GM19395 (cell line): ENCODE measurements at regions not wholly inside any gene's neighbourhood (a gene's known extent, or its start where the extent isn't known, plus 50 kb on each side); places are given as distances from the start of the nearest gene placed in this dataset.

ENCODE experiments used
- ATAC-seq: cut with Tn5 transposase; IDR thresholded peaks from one replicate; pipeline ENCODE4 v1.9.1; 2021; ENCODE audit warnings: mild to moderate bottlenecking, moderate library complexity; ENCODE audit not compliant: unreplicated experiment

DNA sequence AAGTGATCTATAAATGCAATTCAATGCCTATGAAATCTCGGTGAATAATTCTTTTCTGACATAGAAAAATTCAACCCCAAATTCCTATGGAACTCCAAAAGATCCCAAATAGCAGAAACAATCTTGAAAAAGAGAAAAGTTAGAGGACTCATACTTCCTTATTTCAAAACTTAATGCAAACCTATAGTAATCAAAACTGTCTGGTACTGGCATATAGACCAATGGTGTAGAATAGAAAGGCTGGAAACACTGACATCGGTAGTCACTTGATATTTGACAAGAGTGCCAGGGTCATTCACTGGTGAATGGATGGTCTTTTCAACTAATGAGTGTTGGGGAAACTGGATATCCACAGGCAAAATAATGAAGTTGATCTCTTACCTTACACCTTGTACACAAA, 637.1 kb upstream of the PCDH9 start:
- no peak for ATAC-seq

DNA sequence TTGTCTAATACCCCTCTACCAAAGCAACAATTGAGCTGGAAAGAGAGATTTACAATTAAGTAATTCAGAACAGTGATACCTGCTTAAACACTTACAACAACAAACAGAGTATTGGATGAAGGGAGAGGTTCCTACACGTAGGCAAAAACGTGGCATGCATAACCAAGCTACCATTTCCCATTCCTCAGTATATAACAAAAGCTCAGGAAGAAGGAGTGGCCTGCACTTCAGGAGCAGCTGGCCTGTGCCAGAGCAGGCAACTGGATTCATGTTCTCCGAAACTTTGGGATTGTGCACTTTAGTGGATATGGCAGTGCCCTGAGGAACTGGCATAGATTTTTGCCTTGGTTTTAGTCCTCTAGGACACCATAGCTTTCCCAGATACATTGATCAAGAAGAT, 630.2 kb upstream of the PCDH9 start:
- ATAC-seq, result no peak

DNA sequence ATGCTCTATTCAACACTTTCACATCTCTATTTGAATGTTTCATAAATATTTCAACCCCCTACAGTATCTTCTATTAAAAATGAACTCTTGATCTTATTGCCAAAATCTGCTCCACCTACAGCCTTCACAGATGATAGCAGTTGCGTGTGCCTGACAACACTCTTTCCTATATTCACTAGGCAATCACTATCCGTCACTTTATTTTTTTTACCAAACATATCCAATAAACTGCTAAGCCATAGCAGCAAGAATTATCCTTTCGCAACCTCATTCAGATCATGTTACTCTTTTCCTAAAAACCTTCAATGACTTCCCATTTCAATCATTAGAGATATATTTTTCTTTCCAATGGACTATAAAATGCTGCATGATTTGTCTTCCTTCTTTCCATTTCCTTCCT, 629.8 kb upstream of the PCDH9 start:
- ATAC-seq, result no peak

DNA sequence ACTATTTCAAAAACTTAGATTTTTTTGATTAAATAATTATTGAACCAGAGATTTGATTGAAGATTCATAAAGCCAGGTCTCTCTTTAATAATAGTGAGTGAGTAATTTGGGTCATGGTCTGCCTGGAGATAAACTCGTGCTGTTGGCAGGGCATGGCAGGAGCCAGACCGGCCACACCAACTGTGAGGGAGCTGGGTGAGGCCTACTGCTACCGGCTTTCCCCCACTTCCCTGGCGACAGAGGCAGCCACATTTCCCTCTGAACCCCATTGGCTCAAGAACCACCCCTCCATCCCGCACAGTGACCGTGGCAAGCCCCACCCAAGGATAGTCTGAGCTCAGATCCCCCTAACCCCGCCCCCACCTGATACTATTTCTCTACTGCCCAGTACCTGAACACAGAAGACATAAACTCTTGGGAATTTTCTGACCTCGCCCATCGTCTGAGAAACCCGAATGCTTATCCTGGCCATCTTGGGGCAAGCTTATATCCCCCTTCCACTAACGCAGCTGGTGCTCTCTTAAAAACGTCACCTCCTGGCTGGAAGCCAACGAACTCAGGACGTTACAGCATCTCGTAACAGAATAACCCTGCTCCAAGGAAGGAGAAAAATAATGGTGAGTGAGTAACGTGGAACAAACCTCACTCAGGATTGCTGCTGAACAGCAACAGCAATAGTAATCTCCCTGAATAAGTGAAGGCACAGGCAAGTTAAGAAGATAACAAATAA, 627.6 kb upstream of the PCDH9 start:
- no peak for ATAC-seq

DNA sequence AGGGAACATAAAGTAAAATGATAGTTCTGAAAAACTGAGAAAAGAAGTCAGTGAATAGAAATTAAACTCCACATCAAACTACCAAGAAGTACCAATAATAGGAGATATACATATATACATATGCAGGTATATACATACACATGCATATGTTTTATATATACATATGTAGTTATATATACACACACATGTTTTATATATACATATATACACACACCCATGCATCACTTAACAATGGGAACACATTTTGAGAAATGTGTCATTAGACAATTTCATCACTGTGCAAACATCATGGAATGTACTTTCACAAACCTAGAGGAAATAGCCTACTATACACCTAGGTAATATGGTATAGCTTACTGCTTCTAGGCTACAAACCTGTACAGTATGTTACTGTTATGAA, 626.8 kb upstream of the PCDH9 start:
- no peak for ATAC-seq

DNA sequence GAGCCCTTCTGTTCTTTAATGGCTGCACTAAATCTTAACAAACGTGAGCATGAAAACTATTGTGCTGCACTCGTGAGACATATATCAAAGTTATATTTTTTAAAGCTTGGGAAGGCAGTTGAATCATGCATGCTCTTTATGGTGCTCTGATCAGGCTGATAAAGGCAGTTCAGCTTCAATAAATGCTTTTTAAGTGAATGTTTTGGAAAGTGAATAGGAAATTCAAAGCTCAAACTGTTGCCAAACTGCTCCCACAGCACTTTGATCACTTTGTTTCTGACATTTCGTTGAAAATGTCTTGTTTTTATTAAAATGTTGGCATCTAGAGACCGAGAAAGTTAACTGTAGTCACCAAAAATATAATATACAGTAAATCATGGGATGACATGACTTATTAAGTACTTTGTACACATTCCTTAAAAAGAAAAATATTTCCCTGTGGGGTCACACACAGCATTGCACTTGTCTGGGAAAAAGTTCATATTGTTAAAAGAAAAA, 625.7 kb upstream of the PCDH9 start:
- no peak for ATAC-seq

DNA sequence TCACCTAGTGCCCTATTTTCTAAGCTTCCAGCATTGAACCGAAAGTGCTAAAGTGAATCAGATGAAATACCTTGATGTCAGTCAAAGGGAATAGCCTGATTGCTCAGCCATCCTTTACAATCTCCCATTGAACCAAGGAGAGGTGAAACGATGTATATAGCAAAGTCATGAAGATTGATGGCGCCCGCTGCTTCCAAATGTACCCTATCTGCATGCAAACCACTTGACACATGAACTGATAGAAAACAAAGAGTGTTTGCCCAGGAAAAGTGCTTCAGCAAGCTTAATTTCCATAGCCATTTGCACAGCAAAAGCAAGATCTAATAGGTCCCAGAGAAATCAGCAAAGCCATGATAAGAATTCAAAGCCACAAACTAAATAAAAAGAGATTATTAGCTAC, 624.9 kb upstream of the PCDH9 start:
- no peak for ATAC-seq

DNA sequence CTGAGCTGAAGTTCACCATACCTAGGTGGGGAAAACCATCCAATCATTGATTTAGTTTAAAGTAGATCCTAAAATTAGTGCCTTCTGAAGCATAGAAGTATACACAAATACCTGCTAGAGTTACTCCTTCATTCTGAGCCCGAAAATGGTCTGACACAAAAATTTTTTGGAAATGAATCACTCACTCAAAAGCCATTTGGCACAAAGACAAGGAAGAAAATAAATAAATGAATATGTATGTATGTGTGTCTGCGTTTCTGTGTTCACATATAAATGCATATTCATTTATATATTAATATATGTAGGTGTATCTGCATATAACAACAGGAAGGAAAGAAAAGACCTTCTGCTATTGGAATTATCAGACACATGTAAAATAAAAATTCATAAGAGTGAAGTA, 614.4 kb upstream of the PCDH9 start:
- ATAC-seq, result no peak

DNA sequence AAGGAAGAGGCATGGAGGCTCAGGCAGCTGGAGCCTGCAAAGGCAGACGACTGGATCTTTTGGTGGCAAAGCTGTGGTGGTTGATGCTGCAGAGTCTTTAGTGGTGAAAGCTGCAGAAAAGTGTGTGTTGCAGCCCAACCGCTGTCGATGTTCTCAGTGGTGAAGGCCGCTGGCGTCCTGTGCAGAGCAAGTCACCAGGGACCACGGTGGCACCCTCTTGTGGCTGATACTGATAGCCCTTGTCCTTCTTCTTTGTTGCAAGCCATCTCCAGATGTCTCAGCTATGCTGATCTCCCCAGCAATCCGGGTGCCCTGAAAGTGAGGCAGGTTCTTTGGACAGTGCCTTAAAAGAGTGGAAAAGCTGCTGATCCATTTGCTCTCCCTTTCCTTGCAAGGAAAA, 610.9 kb upstream of the PCDH9 start:
- no peak for ATAC-seq

DNA sequence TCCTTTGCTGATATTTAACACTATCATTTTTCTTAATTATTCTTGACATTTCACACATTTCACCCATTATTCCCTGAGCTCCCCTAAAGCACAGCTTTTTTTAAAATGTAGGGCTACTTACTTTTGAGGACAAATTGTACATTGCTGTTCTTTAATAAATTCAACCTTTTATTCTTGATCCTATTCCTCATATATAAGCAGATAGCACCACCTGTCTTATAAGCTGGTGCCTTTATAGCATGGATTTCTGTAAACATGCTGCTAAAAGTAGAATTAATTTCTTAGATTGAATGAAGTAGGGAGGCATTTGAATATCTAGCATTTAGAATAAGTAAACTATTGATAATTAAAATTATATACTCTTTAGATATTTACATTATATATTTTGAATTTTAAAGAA, 603.4 kb upstream of the PCDH9 start:
- ATAC-seq, result no peak

DNA sequence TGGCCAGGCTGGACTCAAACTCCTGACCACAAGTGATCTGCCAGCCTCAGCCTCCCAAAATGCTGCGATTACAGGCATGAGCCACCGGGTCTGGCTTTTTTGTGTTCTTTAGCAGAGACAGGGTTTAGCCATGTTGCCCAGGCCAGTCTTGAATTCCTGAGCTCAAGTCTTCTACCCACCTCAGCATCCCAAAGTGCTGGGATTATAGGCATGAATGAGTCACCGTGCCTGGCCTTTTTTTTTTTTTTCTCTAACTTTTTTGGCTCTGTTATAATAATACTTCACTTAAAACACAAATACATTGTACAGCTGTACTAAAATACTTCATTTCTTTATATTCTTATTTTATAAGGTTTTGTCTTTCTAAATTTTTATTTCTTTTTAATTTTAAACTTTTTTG, 599.5 kb upstream of the PCDH9 start:
- no peak for ATAC-seq

DNA sequence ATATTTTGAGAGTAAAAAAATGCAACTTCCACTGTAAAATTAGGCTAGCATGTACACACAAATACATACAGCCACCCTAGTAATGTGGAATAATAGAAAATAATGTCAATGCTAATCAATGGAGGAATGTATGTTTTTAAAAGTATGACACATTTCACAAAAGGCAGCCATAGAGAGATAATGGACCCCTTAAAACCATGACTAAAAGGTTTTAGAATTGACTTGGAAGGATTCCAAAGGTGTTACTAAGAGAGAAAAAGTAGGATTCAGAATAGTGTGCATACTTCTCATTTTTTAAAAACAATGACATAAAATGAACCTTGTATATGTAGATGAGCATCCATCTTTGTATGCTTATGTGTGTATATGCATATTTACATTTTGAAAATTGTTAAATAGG, 597.9 kb upstream of the PCDH9 start:
- ATAC-seq, result no peak

DNA sequence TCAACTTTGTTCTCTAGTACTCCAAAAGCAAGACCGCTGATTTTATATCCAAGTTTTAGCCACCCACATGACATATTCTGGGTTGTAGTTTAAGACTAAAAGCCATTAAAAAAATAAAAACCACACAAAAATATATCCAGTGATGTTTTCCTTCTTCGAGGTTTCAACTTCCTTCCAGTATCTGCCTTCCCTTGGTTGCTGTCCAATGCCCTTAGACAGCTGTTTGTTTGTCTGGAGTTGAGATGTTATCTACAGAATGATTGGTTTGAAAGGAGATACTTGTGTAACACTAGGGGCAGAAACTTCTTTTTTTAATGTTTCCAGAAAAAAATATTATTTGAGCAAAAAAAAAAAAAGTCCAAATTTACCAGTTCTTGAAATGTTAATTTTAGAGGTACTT, 591.5 kb upstream of the PCDH9 start:
- no peak for ATAC-seq

DNA sequence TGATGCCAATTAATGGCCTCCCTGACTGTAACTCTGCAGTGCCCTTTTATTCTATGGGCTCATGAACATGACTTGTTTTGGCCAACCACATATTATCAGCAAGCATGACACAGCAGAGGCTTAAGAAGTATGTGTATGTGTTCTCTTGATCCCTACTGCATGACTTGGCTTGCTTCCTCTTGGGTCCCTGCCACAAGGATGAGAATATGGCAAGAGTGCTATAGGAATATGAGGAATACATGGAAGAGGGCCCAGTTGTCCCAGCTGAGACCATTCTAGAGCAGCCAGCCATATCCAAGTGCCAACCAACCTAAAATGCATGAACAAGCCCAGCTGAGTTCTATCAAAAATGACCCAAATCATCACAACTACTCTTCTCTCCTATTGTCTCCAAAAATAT, 576.7 kb upstream of the PCDH9 start:
- ATAC-seq, result no peak

DNA sequence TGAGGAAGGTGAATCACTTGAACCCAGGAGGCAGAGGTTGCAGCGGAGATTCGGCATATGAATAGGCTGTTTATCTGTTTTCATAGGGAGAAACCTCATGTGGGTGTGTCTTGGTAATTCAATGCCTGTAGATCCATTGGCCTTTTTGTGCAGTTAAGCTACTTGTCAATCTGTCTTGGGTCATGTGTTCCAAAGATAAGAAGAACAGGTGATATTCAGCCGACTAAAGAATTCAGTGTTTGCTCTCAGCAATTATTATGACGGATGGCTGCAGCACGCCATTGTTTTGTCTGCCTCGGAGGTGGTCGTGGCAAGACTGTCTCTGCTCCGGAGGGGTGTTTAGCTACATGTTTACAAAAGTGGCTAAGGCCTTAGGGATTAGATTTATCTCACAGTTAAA, 573.0 kb upstream of the PCDH9 start:
- no peak for ATAC-seq

DNA sequence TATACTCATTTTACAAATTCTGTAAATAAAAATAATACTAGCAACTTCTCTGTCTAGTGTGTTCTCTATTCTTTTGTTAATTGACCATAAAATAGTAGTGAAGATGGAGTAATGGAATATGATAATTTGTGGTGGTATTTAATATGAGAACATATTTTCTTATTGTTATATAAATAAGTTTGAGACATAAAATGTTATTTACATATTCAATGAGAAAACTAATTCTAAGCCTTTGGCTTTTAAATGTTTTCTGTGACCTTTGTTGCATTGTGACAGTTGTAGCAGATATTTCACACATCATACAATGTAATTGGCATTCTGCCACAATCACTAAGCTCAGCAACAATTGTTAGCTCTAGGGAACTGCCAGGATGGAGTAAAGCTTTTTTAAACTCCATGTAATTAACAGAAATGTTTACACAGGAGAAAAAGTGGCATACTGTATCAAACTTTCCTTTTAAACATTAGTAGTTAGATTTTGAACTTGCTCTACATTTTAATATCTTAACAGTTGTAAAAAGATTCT, 562.1 kb upstream of the PCDH9 start:
- no peak for ATAC-seq

DNA sequence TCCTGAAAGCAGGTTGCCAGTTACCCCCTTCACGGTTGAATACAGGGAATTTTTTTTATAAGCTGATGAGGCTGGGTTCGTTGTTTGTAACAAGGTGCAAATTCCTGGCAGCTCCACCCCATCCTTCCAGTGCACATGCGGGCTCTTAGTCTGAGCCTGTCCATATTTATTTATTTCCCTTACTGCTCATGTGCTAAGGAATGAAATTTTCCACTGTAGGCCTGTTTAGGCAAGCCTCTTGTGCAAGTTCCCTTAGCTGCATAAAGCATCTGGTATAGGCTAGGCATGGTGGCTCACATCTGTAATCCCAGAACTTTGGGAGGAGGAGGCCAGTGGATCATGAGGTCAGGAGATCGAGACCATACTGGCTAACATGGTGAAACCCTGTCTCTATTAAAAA, 560.9 kb upstream of the PCDH9 start:
- ATAC-seq, result no peak

DNA sequence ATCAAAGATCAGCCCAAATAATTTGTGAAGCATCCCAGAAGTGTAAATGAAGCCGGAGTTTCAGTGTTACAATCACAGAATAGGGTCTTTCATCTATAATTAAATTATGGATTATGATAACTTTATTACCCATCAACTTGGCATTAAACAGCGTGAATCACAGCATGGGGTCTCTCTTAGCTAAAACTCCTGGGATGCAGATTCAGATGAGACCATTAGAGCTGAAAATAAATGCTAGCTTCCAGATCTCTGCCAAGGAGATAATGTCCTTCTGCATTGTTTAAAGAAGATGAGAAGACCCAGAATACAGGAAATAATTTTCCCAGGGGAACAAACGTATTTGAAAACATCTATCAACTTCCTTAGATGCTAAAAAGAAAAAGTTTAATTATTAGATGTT, 546.0 kb upstream of the PCDH9 start:
- ATAC-seq, result no peak

DNA sequence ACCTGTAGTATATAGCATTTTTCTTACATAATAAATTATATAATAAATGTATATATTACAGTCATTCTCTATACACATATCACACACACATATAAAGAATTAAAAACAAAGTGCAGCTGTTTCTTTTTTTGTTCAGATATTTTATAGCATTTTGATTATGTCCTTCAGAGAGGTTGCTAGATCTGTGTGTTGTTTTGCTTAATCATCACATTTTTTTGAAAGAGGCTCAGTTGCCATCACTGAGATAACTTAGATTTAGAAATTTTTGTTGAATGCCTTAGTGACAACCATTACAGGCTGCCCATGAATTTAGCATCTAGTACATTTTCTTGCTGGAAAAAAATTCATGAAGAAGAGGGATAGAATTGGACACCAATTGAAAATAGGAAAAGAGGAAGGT, 545.2 kb upstream of the PCDH9 start:
- no peak for ATAC-seq

DNA sequence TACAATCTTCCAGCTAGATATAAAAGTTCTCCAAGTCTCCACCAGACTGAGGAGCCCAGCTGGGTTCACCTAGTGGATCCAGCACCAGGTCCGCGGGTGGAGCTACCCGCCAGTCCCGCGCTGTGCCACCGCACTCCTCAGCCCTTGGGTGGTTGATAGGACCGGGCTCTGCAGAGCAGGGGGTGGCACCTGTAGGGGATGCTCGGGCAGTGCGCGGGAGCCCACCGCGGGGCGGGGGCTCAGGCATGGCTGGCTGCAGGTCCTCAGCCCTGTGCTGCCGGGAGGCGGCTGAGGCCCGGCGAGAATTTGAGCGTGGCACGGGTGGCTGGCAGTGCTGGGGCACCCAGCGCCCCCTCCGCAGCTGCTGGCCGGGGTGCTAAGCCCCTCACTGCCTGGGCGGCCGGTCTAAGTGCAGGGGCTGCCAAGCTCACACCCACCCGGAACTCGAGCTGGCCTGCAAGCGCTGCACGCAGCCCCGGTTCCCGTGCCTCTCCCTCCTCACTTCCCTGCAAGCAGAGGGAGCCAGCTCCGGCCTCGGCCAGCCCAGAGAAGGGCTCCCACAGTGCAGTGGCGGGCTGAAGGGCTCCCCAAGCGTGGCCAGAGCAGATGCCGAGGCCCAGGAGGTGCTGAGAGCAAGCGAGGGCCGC, 542.8 kb upstream of the PCDH9 start:
- ATAC-seq, result no peak

DNA sequence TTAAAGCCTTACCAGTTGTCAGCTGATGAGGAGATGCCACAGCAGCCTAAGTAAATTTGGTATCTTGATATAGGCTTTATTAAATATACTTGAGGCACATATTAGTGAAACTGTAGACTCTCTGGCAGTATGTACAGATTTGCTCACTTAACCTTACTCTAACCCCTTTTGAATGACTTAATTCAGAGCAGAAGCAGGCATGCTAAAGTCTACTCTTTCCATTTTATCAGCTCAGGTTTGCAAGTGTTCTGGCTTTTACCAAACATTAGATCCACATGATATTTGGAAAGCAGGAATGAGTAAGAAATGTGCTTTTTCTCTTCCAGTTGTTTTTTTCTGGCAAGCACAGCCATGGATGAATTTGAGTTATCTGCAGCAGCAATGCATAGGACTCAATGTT, 541.0 kb upstream of the PCDH9 start:
- ATAC-seq, result no peak

DNA sequence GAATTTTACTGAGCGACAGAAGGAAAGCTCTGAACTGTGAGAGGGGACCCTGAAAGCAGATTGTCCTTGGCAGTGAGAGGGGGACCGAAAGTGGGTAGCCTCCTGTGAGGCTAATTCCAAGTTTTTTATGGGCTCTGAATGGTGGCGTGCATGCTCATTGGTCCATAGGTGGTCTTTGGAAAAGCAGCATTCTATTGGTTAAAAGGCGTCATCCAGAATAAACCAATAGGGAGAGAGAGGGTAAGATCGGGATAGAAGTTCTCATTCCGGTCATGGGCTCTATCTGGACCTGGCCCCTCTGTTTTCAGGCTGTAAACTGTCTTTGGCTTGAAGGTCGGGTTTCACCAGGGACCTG, 539.8 kb upstream of the PCDH9 start:
- ATAC-seq, result no peak
